ENCODE measurements at regions not wholly inside any gene's neighbourhood (a gene's known extent, or its start where the extent isn't known, plus 50 kb on each side); places are given as distances from the start of the nearest gene placed in this dataset.

- TF ChIP-seq POLR2A (IDR thresholded peaks at IDR 0.05) (no peak), CTCF (IDR thresholded peaks at IDR 0.05) (no peak)
Observed at GRCh38 chr10:8181496-8182157, 127.1 kb downstream of the GATA3 start.

All from esophagus squamous epithelium (tissue), 4 donors.